Esophagus squamous epithelium (tissue), 4 donors: ENCODE measurements at regions not wholly inside any gene's neighbourhood (a gene's known extent, or its start where the extent isn't known, plus 50 kb on each side); places are given as distances from the start of the nearest gene placed in this dataset.

Experiments used
- CTCF ChIP-seq, 6 experiments: fragments of 450-650 bp in 4 of 6; fragments of 200-600 bp in 2 of 6; sonication (generic) in 2 of 6; IDR thresholded peaks; one replicate each; pipeline ENCODE4 v1.5.1; 2016 to 2019; ENCODE audit warnings: antibody characterized with exemption in 6 of 6, mild to moderate bottlenecking in 4 of 6, moderate library complexity in 4 of 6
- POLR2A ChIP-seq, 4 donors: fragments of 450-650 bp; IDR thresholded peaks; one replicate each; pipeline ENCODE4 v1.6.1; 2017; ENCODE audit warnings: antibody characterized with exemption in 4 of 4, mild to moderate bottlenecking in 4 of 4, moderate library complexity in 3 of 4

- TF ChIP-seq CTCF (IDR thresholded peaks at IDR 0.05) (no peak), POLR2A (IDR thresholded peaks at IDR 0.05) (no peak)
Measured at GRCh38 chr4:12588582-12588981, 895.6 kb downstream of the RAB28 start.
